ENCODE measurements at regions not wholly inside any gene's neighbourhood (a gene's known extent, or its start where the extent isn't known, plus 50 kb on each side); places are given as distances from the start of the nearest gene placed in this dataset.

DNA sequence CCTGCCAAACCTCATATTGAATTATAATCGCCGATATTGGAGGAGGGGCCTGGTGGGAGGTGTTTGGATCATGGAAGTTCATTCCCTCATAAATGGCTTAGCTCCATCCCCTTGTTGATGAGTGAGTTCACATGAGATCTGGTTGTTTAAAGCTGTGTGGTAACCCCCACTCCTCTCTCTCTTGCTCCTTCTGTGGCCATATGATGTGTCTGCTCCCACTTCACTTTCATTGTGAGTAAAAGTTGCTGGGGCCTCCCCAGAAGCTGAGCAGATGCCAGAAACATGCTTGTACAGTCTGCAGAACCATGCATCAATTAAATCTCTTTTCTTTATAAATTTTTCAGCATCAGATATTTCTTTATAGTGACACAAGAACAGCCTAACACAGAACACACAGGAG is 929.0 kb upstream of the FAT3 start:
- TF ChIP-seq, protein P1, sequence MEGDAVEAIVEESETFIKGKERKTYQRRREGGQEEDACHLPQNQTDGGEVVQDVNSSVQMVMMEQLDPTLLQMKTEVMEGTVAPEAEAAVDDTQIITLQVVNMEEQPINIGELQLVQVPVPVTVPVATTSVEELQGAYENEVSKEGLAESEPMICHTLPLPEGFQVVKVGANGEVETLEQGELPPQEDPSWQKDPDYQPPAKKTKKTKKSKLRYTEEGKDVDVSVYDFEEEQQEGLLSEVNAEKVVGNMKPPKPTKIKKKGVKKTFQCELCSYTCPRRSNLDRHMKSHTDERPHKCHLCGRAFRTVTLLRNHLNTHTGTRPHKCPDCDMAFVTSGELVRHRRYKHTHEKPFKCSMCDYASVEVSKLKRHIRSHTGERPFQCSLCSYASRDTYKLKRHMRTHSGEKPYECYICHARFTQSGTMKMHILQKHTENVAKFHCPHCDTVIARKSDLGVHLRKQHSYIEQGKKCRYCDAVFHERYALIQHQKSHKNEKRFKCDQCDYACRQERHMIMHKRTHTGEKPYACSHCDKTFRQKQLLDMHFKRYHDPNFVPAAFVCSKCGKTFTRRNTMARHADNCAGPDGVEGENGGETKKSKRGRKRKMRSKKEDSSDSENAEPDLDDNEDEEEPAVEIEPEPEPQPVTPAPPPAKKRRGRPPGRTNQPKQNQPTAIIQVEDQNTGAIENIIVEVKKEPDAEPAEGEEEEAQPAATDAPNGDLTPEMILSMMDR (IDR thresholded peaks at IDR 0.05; ENCODE audit: poor library complexity) = no peak
- TF ChIP-seq EZH2 (IDR thresholded peaks at IDR 0.05; ENCODE audit: borderline replicate concordance) = no peak
- no peak for TF ChIP-seq EZH2phosphoT487 (IDR thresholded peaks at IDR 0.05; ENCODE audit: low read depth, severe bottlenecking, unreplicated experiment)

Measured in hepatocyte (in vitro differentiated cells).